ENCODE measurements at regions not wholly inside any gene's neighbourhood (a gene's known extent, or its start where the extent isn't known, plus 50 kb on each side); places are given as distances from the start of the nearest gene placed in this dataset.

GRCh38 chr4:67234296-67234695 is 311.0 kb downstream of the CENPC start:
- DNase-seq (ENCODE audit: low read depth) = no peak

DNA sequence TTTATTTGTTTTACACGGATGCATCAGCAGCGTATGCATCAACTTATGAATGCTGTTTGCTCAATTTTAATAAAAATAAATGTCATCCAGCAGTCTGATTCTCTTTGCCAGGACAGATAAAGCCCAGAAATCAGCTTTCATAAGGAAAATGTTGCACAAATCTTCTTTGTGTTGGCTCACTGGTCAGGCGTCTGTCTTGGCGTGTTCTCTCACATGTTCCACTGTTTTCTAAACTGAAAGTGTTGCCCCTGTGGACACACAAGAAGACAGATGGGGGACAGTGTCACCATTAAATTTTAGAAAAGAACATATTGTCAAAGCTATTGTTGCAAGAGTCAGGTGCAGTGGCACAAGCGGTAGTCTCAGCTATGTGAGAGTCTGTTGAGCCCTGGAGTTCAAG is 316.2 kb downstream of the CENPC start:
- DNase-seq (ENCODE audit: low read depth) = no peak

DNA sequence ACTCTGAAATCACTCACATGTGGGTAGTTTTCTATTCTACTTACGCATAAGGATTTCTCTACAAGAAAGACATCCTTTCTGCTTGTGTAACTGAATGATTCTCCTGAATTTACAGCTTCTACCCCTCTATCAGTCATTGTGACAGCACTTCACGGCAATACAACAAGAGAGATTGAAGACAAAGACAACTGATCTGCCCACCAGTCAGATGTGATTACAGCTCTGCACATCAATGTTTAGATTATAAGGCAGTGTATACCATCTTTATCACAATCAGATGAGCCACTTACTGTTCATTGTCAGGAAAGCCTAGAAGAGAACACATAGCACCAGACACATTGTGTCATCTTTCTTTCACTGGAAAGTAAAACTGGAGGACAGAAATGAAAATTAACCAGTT is 324.4 kb downstream of the CENPC start:
- DNase-seq (ENCODE audit: low read depth) = no peak

- no peak for DNase-seq (ENCODE audit: low read depth)
Observed at GRCh38 chr4:67218883-67219282, 326.4 kb downstream of the CENPC start.

DNA sequence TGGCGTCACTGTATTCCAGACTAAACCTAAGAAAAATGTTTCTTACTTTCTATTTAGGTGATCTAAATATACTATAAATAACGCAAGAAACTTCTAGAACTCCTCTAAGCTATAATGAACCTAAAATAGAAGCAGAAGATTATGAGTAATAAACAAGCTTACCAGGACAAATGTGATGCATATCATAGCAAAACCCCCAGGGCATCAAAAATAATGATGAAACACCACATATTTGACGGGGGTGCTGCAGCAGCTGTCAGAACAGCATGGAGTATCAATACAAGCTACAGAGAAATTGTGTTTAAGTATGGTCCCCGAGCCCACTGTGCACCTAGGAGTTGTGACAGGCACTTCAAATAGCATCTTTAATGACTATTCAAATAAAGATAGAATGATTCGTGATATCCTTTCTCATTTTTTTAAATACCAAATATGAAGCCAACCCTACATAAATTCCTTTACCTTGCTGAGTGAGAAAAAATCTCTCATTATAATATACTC is 337.3 kb downstream of the CENPC start:
- no peak for DNase-seq (ENCODE audit: low read depth)

- DNase-seq (ENCODE audit: low read depth) = no peak
Observed at GRCh38 chr4:67204441-67204840, 340.9 kb downstream of the CENPC start.

DNA sequence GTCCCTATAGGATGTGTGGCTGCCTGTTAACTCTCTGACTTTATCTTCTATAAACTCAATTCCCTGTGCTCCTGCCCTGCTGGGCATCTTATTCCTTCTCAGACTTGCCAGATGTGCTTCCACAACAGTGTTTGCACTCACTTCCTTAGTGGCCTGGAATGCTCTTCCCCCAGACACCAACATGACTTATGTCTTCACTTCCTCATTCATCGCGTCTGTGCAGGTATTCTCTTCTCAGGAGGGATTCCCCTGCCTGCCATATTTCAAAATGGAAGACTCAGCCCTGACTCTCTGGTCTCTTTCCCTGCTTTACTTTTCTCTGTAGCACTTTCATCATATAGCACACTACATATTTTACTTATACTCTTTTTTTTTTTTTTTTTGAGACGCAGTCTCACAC is 344.0 kb downstream of the CENPC start:
- no peak for DNase-seq (ENCODE audit: low read depth)

- no peak for DNase-seq (ENCODE audit: low read depth)
Observed at GRCh38 chr4:67198727-67199126, 346.6 kb downstream of the CENPC start.

DNA sequence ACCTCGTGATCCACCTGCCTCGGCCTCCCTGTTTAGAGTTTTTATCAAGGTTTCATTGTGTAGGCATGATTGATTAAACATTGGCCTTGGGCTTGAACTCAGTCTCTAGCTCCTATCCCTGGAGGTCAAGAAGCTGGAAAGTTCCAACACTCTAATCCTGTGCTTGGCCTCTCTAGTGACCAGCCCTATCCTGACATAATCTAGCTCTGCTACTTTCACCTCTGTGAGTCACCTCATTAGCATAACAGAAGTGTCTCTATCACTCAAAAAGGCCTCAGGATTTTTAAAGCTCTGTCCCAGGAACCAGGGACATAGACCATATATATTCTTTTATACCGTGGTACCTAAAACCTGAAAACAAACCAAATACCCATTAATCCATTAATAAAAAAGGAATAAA is 377.5 kb downstream of the CENPC start:
- no peak for DNase-seq (ENCODE audit: low read depth)

DNA sequence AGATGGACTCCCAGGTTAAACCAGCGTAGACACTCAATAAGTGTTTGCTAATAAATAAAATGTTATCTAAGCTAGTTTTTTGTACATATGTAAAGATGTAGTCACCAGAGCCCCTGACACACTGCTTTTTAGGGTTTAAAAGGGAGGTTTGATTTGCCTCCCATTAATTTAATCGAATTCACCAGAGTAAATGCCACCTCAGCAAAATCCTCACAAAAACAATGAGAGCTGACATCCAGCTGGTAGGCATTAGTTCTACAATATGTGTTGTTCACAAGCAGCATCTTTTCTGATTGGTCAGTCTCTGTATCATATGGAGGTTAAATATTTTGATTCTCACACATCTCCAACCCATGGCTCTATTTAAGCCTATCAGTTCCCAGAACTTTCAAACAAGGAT is 382.6 kb downstream of the CENPC start:
- DNase-seq (ENCODE audit: low read depth) = no peak

- no peak for DNase-seq (ENCODE audit: low read depth)
Observed at GRCh38 chr4:67161311-67161710, 384.0 kb downstream of the CENPC start.

GRCh38 chr4:67160394-67160793 is 384.9 kb downstream of the CENPC start:
- no peak for DNase-seq (ENCODE audit: low read depth)

GRCh38 chr4:67158666-67159065 is 386.6 kb downstream of the CENPC start:
- DNase-seq (ENCODE audit: low read depth) = no peak

DNA sequence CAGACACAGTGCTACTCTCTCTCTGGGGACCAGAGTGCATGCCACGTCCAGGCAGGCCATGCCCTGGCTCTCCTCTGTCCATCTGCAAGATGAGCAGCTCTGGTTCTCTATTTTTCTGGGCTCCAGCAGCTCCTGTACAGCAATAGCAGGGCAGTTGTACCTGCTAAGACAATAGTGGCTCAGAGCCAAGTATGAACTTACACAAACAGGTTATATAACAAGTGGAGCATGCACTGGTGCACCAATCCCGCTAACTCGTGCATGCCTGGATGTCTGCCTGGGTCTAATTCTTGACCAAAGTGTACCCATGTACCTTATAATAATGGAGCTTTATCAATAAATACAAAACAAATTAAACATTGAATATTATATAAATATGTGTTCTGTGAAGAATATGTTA is 392.3 kb downstream of the CENPC start:
- no peak for DNase-seq (ENCODE audit: low read depth)

DNA sequence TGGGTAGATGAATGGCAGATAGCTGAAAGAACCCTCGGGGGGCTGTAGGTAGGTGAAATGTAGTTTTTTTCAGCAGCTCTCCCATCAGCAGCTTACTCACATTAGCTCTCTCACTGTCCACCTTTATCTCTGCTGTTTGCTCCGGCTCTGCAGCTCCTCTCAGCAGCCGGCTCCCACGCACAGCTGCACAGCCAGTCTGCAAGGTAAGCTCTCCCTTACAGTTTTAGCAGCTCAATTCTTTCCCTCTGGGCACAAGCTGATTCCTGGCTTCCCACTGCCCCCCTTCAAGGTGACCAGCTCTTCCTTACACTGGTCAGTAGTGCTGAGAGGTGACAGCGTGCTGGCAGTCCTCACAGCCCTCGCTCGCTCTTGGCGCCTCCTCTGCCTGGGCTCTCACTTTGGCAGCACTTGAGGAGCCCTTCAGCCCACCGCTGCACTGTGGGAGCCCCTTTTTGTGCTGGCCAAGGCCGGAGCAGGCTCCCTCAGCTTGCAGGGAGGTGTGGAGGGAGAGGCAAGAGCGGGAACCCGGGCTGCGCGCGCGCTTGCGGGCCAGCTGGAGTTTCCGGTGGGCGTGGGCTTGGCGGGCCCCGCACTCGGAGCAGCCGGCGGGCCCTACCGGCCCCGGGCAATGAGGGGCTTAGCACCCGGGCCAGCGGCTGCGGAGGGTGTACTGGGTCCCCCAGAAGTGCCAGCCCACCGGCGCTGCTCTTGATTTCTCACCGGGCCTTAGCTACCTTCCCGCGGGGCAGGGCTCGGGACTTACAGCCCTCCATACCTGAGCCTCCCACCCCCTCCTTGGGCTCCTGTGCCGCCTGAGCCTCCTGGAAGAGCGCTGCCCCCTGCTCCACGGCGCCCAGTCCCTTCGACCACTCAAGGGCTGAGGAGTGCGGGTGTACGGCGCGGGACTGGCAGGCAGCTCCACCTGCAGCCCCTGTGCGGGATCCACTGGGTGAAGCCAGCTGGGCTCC is 393.6 kb downstream of the CENPC start:
- no peak for DNase-seq (ENCODE audit: low read depth)

- no peak for DNase-seq (ENCODE audit: low read depth)
Observed at GRCh38 chr4:67141586-67141985, 403.7 kb downstream of the CENPC start.

- no peak for DNase-seq (ENCODE audit: low read depth)
Observed at GRCh38 chr4:67134616-67135015, 410.7 kb downstream of the CENPC start.

DNA sequence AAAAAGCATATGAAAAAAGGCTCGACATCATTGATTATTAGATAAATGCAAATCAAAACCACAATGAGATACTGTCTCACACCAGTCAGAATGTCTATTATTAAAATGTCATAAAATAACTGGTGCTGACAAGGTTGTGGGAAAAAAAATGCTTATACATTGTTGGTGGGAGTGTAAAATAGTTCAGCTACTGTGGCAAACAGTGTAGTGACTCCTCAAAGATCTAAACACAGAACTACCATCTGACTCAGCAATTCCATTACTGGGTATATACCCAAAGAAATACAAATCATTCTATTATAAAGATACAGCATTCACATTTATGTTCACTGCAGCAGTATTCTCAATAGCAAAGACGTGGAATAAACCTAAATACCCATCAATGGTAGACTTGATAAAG is 412.1 kb downstream of the CENPC start:
- DNase-seq (ENCODE audit: low read depth) = no peak

DNA sequence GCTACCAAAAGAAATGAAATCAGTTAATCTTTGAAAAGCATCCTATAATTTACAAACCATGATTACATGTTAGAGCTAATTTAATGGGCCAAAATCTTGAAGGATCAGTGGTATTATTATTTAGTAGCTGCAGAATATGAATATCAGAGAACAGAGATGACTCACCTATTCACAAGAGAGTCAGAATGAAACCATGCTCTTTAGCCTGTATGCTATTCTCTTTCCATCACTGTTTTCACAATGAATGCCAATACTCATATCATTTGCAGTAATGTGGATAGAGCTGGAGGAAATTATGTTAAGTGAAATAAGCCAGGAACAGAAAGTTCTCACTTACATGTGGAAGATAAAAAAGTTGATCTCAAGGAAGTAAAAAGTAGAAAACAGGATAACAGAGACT is 414.1 kb downstream of the CENPC start:
- no peak for DNase-seq (ENCODE audit: low read depth)

GRCh38 chr4:67130411-67130810 is 414.9 kb downstream of the CENPC start:
- DNase-seq (ENCODE audit: low read depth) = no peak

GRCh38 chr4:67126570-67126969 is 418.7 kb downstream of the CENPC start:
- DNase-seq (ENCODE audit: low read depth) = no peak

GRCh38 chr4:67125636-67126514 is 419.4 kb downstream of the CENPC start:
- DNase-seq (ENCODE audit: low read depth) = no peak

GRCh38 chr4:67124716-67125115 is 420.6 kb downstream of the CENPC start:
- DNase-seq (ENCODE audit: low read depth) = no peak
